Activated CD4-positive, alpha-beta T cell treated with anti-CD3 and anti-CD28 coated beads, Interleukin-2, Interleukin-6, amounts not matched to agents 100 ng/mL and 50 ng/mL, durations not matched to agents 16 hours and 8 hours (primary cell): ENCODE measurements at regions not wholly inside any gene's neighbourhood (a gene's known extent, or its start where the extent isn't known, plus 50 kb on each side); places are given as distances from the start of the nearest gene placed in this dataset.

ENCODE experiments used
- DNase-seq: peaks from one replicate; pipeline ENCODE4 v3.0.0-alpha.2; 2020

DNA sequence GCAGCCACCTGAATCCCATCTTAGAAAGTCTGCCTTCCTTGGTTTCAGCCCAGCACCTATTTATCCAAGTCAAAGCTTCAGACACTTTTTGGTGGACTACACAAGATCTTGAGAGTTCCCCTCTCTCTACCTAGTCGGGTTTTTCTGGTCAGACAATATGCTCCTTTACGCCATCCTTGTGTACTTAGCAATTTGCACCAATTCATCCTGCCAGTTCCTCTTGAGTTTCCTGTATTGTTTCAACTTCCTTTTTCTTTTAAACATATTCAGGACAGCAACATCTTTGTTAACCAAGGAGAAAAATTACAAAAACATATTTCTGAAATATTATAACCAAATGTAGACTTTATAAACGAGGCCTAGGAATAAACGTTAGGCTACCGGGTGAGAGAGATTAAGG, 368.2 kb upstream of the CADM1 start:
- no peak for DNase-seq

DNA sequence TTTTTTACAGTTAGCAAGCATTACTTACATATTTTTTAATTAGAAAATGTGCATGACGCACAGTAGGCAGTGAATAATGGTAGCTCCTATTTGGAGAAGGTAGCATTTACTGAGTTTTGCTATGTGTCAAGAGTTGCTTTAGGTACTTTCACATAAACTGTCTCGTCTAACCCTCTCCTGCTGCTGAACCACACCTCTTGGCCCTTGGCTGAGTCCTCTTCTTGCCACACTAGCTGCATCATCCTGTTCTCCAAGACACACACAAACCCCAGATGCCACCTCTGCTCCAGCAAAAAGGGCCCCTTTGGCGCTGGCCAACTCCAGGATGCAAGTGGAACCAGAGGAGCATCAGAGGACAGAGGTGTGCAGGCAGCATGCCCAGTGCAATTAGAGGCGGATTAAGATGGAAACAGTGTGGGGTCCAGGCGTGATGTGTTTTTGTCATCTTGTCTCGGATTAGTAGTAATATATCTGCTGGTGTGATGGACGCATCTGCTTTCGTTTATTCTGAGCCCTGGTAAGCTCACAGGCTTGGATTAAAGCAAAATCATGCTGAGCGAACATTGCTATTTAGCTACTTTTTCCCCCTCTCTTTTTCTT, 367.0 kb upstream of the CADM1 start:
- no peak for DNase-seq

- peak; percentile 55 for DNase-seq
Measured at GRCh38 chr11:115869780-115870431, 365.7 kb upstream of the CADM1 start.

- no peak for DNase-seq
Measured at GRCh38 chr11:115869131-115869530, 364.9 kb upstream of the CADM1 start.

DNA sequence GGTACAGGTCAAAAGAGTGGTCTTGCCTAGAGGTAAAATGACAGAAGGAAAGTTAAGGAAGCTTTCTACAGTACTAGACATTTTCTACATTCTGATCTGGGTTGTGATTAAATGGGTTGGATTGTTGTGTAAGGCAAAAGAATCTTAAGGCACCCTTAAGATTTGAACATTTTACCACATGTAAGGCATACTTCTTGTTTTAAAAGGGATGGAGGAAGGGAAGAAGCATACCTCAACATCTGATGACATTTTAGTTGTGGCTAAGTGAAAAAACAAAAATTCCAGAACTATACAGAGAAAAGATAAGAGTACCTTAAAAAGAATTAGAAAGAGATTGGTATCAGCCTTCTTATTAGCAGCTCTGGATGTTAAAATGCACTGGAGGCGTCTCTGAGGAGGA, 356.0 kb upstream of the CADM1 start:
- DNase-seq, result no peak

GRCh38 chr11:115848611-115849010, 344.4 kb upstream of the CADM1 start:
- no peak for DNase-seq

GRCh38 chr11:115848080-115848479, 343.9 kb upstream of the CADM1 start:
- DNase-seq, result no peak

DNA sequence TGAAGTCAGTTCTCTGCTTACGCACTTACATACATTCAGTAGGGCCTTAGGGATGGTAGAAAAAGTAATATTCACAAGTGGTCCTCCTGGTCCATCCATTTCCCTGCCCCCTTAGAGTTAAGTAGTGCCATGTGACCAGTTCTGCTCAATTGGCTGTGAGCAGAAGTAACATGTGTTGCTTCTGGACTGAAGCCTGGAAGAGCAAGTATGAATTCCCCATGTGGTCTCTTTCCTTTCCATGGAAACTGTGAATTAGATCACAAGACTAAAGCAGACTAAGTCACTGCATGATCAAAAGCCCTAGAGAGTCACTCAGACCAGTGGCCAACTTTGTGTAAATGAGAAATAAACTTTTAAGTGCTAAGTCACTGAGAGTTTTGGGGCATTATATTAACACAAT, 341.7 kb upstream of the CADM1 start:
- DNase-seq, result no peak

GRCh38 chr11:115843685-115844084, 339.5 kb upstream of the CADM1 start:
- DNase-seq, result no peak

DNA sequence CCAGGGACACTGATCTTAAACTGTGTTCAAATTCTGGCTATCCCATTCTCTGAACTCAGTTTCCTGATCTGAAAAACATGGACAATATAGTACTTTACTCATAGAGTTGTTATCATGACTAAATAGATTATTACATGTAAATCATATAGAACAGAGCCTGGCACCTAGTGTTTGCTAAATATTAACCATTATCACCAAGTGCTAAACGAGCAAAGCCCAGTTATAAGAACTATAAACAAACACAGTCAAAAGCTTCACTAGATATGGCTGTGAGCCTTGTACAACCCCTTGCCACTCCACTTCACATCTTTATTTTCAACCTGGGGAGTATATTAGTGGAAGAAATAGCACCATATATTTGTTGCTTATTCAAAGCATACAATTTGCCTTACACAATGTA, 338.9 kb upstream of the CADM1 start:
- DNase-seq, result no peak

GRCh38 chr11:115820026-115820425, 315.8 kb upstream of the CADM1 start:
- DNase-seq, result no peak

GRCh38 chr11:115819014-115819413, 314.8 kb upstream of the CADM1 start:
- DNase-seq, result no peak

DNA sequence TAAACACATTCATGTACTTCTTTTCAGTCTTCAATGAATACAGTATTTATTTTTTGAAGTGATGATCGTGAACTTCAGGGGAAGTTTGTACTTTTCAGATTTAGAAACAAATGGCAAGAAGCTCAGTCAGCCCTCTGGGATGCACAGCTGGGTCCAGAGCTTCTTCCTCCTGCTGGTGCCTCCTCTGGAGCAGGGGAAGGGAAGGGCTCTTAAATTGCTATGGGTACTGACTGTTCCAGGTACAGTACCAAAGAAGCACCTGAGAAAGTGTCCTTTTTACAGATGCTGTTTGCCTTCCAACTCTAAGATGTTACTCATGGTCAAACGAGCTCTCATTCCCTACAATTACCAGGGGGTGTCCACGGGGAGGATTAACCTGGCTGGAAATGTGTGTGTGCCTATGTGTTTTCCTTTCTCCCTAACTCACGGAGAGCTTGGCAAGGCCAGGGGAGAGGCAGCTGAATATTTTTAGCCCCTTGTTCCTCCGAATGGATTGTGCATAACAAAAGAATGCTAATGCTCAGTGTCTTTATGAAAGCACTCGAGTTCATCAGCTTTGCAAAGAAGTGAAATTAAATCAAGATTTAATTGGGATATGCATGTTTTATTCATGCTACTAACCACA, 313.7 kb upstream of the CADM1 start:
- DNase-seq, result no peak

- DNase-seq, result no peak
Measured at GRCh38 chr11:115808351-115808940, 304.2 kb upstream of the CADM1 start.

DNA sequence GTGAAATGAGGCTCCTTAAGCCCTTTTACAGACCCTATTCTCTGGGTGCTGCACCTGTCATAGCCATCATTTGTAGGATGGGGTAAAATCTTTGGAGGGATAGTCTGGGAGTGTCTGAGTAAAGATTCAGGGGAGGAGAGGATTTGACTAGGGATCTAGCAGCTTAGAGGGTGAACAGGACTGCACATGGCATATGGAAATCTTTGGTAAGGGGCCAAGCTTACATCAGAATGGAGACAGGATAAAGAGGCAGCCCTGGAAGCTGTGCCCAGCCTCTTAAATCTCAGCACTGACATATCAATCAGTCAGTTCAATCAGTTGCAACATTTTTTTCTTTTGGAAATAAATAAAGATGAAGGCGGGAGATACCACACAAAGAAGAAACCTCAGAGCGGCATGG, 301.8 kb upstream of the CADM1 start:
- DNase-seq, result no peak

GRCh38 chr11:115803073-115803740, 299.0 kb upstream of the CADM1 start:
- DNase-seq, result no peak

DNA sequence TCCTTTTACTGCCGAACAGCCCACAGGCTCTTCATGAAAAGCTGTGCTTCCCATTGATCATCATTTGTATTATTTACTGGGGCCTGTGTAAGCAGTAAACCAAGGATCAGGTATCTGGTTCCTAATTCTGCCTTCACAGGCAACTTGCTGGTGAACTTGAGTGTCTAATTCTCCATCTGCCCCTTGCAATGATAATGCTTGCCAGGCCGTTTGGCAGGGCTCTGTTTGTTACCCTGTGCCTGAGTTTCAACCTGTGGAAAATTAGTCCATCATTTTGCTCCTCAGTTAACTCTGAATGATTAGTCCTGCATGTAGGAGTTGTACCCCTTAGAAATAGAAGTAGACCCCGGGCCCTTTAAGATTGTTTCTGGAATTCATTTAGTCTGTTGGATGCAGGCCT, 298.4 kb upstream of the CADM1 start:
- no peak for DNase-seq

GRCh38 chr11:115792903-115793302, 288.7 kb upstream of the CADM1 start:
- DNase-seq, result no peak

- DNase-seq, result no peak
Measured at GRCh38 chr11:115787302-115787701, 283.1 kb upstream of the CADM1 start.

- DNase-seq, result no peak
Measured at GRCh38 chr11:115784796-115785521, 280.7 kb upstream of the CADM1 start.

DNA sequence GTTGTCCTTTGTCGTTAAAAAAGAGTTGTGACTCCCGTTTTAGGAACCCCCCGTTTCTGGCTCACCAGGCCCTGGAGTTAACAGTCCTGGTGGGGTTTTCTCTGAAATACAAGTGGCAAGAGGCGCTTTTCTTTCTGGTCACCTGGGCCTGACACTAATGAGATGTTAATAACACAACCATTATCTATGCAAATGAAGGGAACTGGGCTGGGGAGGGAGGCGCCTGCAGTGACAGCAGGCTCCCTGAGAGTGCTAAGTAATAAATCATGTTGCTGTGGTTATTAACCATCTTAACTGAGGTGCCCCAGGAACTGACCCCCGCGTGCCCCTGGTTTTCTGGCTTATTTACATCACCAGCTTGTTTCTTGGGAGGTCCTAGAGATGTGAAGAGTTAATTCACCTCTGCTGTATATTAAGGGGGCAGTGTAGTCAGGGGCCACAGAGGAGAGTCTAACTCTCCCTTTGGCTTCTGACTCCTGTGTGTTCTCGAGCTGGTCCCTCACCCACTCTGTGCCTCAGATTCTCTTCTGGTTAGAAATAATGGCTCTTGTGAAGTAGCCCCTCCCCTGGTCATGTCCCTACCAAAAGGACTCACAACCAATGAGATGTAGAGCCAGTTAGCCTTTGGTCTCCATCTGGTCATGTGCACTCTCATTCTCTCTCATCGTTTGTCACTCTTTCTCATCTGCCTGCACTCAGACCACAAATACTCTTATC, 276.6 kb upstream of the CADM1 start:
- DNase-seq, result no peak

GRCh38 chr11:115778928-115779650, 274.9 kb upstream of the CADM1 start:
- DNase-seq, result peak; percentile 8
